Neural cell (in vitro differentiated cells): ENCODE measurements at regions not wholly inside any gene's neighbourhood (a gene's known extent, or its start where the extent isn't known, plus 50 kb on each side); places are given as distances from the start of the nearest gene placed in this dataset.

Source experiments
- H2AFZ ChIP-seq: fragments of 200-600, 300-800 bp; sonication (generic), shearing (Covaris generic); 2 replicates; pipeline ENCODE4 v1.6.0; 2014; ENCODE audit warnings: low read depth, mild to moderate bottlenecking, antibody characterized with exemption, low read length, moderate library complexity
- H3F3A ChIP-seq: fragments of 200-600 bp; shearing (Covaris generic); 2 replicates; pipeline ENCODE4 v1.6.1; 2016; ENCODE audit warnings: mild to moderate bottlenecking, moderate library complexity, mixed read lengths, antibody characterized with exemption, low read length; ENCODE audit not compliant: insufficient read depth, poor library complexity, severe bottlenecking
- H3K27ac ChIP-seq: fragments of 200-600, 300-800 bp; sonication (generic), shearing (Covaris generic); 2 replicates; pipeline ENCODE4 v1.5.1; 2014; ENCODE audit warnings: mild to moderate bottlenecking, low read length, moderate library complexity
- H3K27me3 ChIP-seq: fragments of 300-800, 200-600 bp; sonication (generic), shearing (Covaris generic); 2 replicates; pipeline ENCODE4 v1.6.0; 2014; ENCODE audit warnings: mild to moderate bottlenecking, low read depth, low read length, moderate library complexity; ENCODE audit not compliant: insufficient read depth
- H3K36me3 ChIP-seq: fragments of 300-800, 200-600 bp; sonication (generic), shearing (Covaris generic); 2 replicates; pipeline ENCODE4 v1.5.1; 2014; ENCODE audit warnings: mild to moderate bottlenecking, antibody characterized with exemption, low read length, moderate library complexity; ENCODE audit not compliant: insufficient read depth
- H3K4me2 ChIP-seq: fragments of 300-800, 200-600 bp; sonication (generic), shearing (Covaris generic); 2 replicates; pipeline ENCODE4 v1.6.0; 2014; ENCODE audit warnings: mild to moderate bottlenecking, low read length
- H3K4me3 ChIP-seq: fragments of 300-800, 200-600 bp; sonication (generic), shearing (Covaris generic); 2 replicates; pipeline ENCODE4 v1.5.1; 2014; ENCODE audit warnings: mild to moderate bottlenecking, low read length, moderate library complexity
- H3K79me2 ChIP-seq: fragments of 200-600 bp; shearing (Covaris generic); replicated peaks from 2 replicates; pipeline ENCODE4 v1.6.0; 2014; ENCODE audit warnings: mild to moderate bottlenecking, low read length, moderate library complexity; ENCODE audit not compliant: insufficient read depth
- H3K9ac ChIP-seq: fragments of 300-800, 200-600 bp; sonication (generic), shearing (Covaris generic); 2 replicates; pipeline ENCODE4 v1.6.1; 2016; ENCODE audit warnings: mild to moderate bottlenecking, low read length, mixed read lengths
- H3K9me2 ChIP-seq: fragments of 200-600 bp; shearing (Covaris generic); 2 replicates; pipeline ENCODE4 v1.6.1; 2016; ENCODE audit warnings: mild to moderate bottlenecking, low read length, mixed read lengths; ENCODE audit not compliant: insufficient read depth
- H3K9me3 ChIP-seq: fragments of 200-600, 300-800 bp; sonication (generic), shearing (Covaris generic); 2 replicates; pipeline ENCODE4 v1.6.1; 2016; ENCODE audit warnings: mild to moderate bottlenecking, mixed run types, low read length, moderate library complexity, mixed read lengths
- H4K20me1 ChIP-seq: fragments of 200-600 bp; shearing (Covaris generic); 2 replicates; pipeline ENCODE4 v1.6.1; 2016; ENCODE audit warnings: mild to moderate bottlenecking, mixed run types; ENCODE audit not compliant: insufficient read depth
- CTCF ChIP-seq: fragments of 450-650 bp; IDR thresholded peaks from 2 replicates; pipeline ENCODE4 v1.5.1; 2014; ENCODE audit warnings: antibody characterized with exemption, mild to moderate bottlenecking, moderate library complexity; ENCODE audit not compliant: poor library complexity, severe bottlenecking
- EP300 ChIP-seq: fragments of 450-650 bp; conservative IDR thresholded peaks from 2 replicates; pipeline ENCODE4 v1.6.1; 2014; ENCODE audit warnings: antibody characterized with exemption, mild to moderate bottlenecking, moderate library complexity; ENCODE audit not compliant: poor library complexity, severe bottlenecking
- EZH2 ChIP-seq: fragments of 200-600, 300-800 bp; shearing (Covaris generic), sonication (generic); IDR thresholded peaks from 2 replicates; pipeline ENCODE4 v1.6.1; 2014; ENCODE audit warnings: antibody characterized with exemption, low read length, borderline replicate concordance, mild to moderate bottlenecking; ENCODE audit not compliant: insufficient read depth, poor library complexity, severe bottlenecking
- MXI1 ChIP-seq: fragments of 450-650 bp; conservative IDR thresholded peaks from 2 replicates; pipeline ENCODE4 v1.6.1; 2014; ENCODE audit warnings: antibody characterized with exemption, mild to moderate bottlenecking; ENCODE audit not compliant: poor library complexity, severe bottlenecking
- POLR2AphosphoS5 ChIP-seq: IDR thresholded peaks from 2 replicates; pipeline ENCODE4 v1.6.1; 2012
- RAD21 ChIP-seq: fragments of 450-650 bp; conservative IDR thresholded peaks from 2 replicates; pipeline ENCODE4 v1.6.1; 2014; ENCODE audit warnings: antibody characterized with exemption, mild to moderate bottlenecking, moderate library complexity
- REST ChIP-seq: IDR thresholded peaks from 2 replicates; pipeline ENCODE4 v1.6.1; 2012; ENCODE audit warnings: borderline replicate concordance
- SMC3 ChIP-seq: fragments of 450-650 bp; conservative IDR thresholded peaks from 2 replicates; pipeline ENCODE4 v1.6.1; 2014; ENCODE audit warnings: antibody characterized with exemption, mild to moderate bottlenecking, moderate library complexity; ENCODE audit not compliant: poor library complexity
- TAF1 ChIP-seq: IDR thresholded peaks from 2 replicates; pipeline ENCODE4 v1.6.1; 2012; ENCODE audit warnings: low read depth

GRCh38 chr2:126843081-126843480 lies 55.6 kb upstream of the TEX51 start:
- Histone ChIP-seq H3F3A (no peaks in the 10 kb centered on the region), H3K79me2 (no peaks in the 10 kb centered on the region), H3K36me3 (no peaks in the 10 kb centered on the region), H3K27me3 (no peaks in the 10 kb centered on the region), H3K4me2 (no peak overlapping the region), H3K9ac (no peak overlapping the region), H4K20me1 (no peaks in the 10 kb centered on the region), H3K27ac (no peak overlapping the region), H3K9me2 (no peaks in the 10 kb centered on the region), H3K9me3 (no peaks in the 10 kb centered on the region), H3K4me3 (no peak overlapping the region), H2AFZ (no peak overlapping the region)
- TF ChIP-seq EP300 (no peak), POLR2AphosphoS5 (no peak), REST (no peak), SMC3 (no peak), MXI1 (no peak), RAD21 (no peak)

GRCh38 chr2:126846241-126846640 lies 52.4 kb upstream of the TEX51 start:
- H3K9me3 ChIP-seq, result no peaks in the 10 kb centered on the region
- no peak for TF ChIP-seq EP300
- TF ChIP-seq MXI1, result no peak
- TF ChIP-seq EZH2, result no peak
- TF ChIP-seq CTCF, result no peak
- TF ChIP-seq RAD21, result no peak
- TF ChIP-seq TAF1, result no peak
- TF ChIP-seq REST, result no peak
- TF ChIP-seq POLR2AphosphoS5, result no peak
- TF ChIP-seq SMC3, result no peak
- H2AFZ ChIP-seq, result no peak overlapping the region
- H3K79me2 ChIP-seq, result no peaks in the 10 kb centered on the region
- no peak overlapping the region for H3K4me2 ChIP-seq
- H4K20me1 ChIP-seq, result no peaks in the 10 kb centered on the region
- H3K36me3 ChIP-seq, result no peaks in the 10 kb centered on the region
- H3K9me2 ChIP-seq, result no peaks in the 10 kb centered on the region
- no peak overlapping the region for H3K27ac ChIP-seq
- H3F3A ChIP-seq, result no peaks in the 10 kb centered on the region
- H3K9ac ChIP-seq, result no peak overlapping the region
- H3K27me3 ChIP-seq, result no peaks in the 10 kb centered on the region
- no peak overlapping the region for H3K4me3 ChIP-seq
